ENCODE measurements at regions not wholly inside any gene's neighbourhood (a gene's known extent, or its start where the extent isn't known, plus 50 kb on each side); places are given as distances from the start of the nearest gene placed in this dataset.

DNA sequence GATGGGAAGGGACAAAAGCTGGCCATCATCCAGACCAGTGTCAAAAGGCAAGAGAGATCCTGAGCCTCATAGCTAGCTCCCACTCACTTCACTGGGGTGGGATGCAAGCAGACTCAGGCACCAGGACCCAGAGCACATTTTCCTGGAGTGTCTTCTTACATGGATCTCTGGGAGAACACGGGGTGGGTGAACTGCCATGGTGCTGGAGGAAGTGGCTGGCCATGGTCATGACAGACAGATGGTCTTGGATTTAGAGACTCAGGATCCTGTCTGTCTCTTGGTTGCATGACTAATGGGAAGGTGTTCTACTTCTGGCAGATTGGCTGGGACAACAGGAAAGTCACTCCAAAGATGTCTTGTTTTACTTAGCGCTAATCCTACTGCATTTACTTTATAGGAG, 311.5 kb downstream of the ATP23 start:
- TF ChIP-seq CTCF (IDR thresholded peaks at IDR 0.05; ENCODE audit: low read depth, low read length) = no peak
- H3K4me3 ChIP-seq (ENCODE audit: low read depth, low read length) = no peak overlapping the region

- no peak overlapping the region for H3K4me3 ChIP-seq (ENCODE audit: low read depth, low read length)
- no peak for TF ChIP-seq CTCF (IDR thresholded peaks at IDR 0.05; ENCODE audit: low read depth, low read length)
These were observed 312.3 kb downstream of the ATP23 start for GRCh38 chr12:58253663-58254062.

GRCh38 chr12:58254463-58255100, 313.2 kb downstream of the ATP23 start:
- TF ChIP-seq CTCF (IDR thresholded peaks at IDR 0.05; ENCODE audit: low read depth, low read length) = no peak
- no peak overlapping the region for H3K4me3 ChIP-seq (ENCODE audit: low read depth, low read length)

DNA sequence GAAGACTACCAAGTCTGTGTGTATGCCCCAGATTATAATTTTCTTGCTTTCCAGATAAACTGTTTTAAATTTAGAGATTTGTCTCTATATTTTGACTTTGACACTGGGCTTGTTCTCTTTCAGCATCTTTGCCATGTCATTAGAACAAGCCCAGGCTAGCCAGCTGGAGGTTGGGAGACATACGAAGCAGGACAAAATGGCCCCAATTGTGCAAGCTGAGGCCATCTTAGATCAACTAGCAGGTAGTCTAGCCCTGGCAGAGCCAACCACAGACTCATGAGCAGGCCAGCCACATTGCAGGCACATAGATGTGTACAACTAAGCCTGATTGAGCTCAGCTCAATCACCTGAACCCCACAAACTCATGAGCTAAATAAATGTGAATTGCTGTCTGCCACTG, 321.4 kb downstream of the ATP23 start:
- H3K4me3 ChIP-seq (ENCODE audit: low read depth, low read length) = no peak overlapping the region
- no peak for TF ChIP-seq CTCF (IDR thresholded peaks at IDR 0.05; ENCODE audit: low read depth, low read length)

DNA sequence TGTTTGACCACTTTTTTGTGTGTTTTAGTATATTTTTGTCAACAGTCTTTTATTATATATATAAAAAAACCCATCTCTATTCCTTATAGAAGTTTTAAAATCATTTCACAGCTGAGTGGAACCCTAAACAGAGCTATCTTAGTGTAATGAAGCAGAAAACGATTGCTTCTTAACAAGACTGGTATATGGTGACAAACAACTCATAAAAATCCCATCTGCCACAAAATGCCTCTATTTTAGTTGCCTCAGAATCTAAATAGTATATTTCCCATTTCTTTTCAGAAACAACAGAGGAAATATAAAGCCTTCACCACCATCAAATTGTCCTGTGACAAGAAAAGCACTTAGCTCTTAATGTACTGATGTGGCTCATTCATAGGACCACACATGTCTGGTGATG, 322.4 kb downstream of the ATP23 start:
- no peak overlapping the region for H3K4me3 ChIP-seq (ENCODE audit: low read depth, low read length)
- TF ChIP-seq CTCF (IDR thresholded peaks at IDR 0.05; ENCODE audit: low read depth, low read length) = no peak

DNA sequence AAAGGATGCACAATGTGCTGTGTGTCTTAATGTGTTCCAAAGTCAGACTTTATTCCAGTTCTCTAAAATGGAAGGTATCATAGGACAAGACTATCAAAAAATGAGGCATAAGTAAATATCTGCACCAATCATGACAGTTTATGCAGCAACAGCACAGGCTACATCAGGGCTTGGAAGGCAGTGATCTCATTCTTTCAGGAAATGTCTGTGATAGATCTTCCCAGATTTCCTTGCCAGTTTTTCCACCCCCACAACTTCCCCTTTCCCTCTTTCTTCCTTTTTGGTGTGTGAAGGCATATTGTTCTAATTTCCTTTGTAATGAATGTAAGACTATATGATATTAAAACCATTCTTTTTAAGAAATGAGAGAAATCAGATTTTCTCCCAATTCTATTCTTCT, 326.7 kb downstream of the ATP23 start:
- no peak overlapping the region for H3K4me3 ChIP-seq (ENCODE audit: low read depth, low read length)
- TF ChIP-seq CTCF (IDR thresholded peaks at IDR 0.05; ENCODE audit: low read depth, low read length) = no peak

DNA sequence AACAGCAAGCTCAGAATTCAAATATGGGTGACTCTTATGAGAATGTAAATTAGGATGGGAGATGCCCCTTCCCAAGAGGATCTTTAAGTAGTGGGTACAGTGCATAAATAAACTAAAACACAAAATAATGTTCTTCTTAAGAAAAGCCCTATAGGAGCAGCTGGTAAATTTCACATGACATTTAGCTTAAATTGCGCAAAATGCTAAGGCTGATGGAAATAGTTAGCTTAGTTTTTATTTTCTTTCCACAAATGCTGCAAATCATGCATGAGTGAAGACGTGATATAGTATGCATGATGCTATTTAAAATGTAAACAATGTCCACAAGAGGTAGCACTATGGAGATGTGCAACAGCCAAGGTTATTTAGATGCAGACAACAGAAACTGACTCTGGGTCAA, 328.1 kb downstream of the ATP23 start:
- TF ChIP-seq CTCF (IDR thresholded peaks at IDR 0.05; ENCODE audit: low read depth, low read length) = no peak

More for the DNA sequence above, 328.1 kb downstream of the ATP23 start:
- no peak overlapping the region for H3K4me3 ChIP-seq (ENCODE audit: low read depth, low read length)

All from WI38 (cell line).